K562 (cell line): ENCODE measurements at regions not wholly inside any gene's neighbourhood (a gene's known extent, or its start where the extent isn't known, plus 50 kb on each side); places are given as distances from the start of the nearest gene placed in this dataset.

Experiments used
- ATAC-seq: fragments of 200-7000 bp; cut with Tn5 transposase; 3 replicates; pipeline ENCODE4 v1.9.1; 2020; ENCODE audit warnings: moderate library complexity
- BruUV-seq: library from RNA; stranded (reverse); fragments of 400-500 nt; replicated peaks from 2 replicates; lab custom pipeline; 2021; lab: Mats Ljungman, UMichigan
- CTCF ChIA-PET: fragments of 300-600 bp; formaldehyde crosslinking; extraction: SDS; loops from one replicate; lab custom pipeline; 2021; ENCODE audit warnings: low intra/inter-chr PET ratio; lab: Yijun Ruan, JAX
- POLR2A ChIA-PET: fragments of 300-600, 350-650 bp; sonication (Branson Sonifier 250); formaldehyde crosslinking; extraction: SDS; loops from one replicate; lab custom pipeline; 2021; ENCODE audit warnings: antibody characterized with exemption, inconsistent platforms; lab: Yijun Ruan, JAX
- DNase-seq, 4 experiments: peaks; one replicate each; pipeline versions ENCODE4 v3.0.0 to v3.0.0-alpha.2; 2011 to 2018; ENCODE audit warnings: low spot score in 3 of 4, mixed read lengths in 3 of 4; ENCODE audit errors: extremely low read depth in 1 of 4
- FAIRE-seq: peaks from 2 replicates; lab custom pipeline; 2011; peaks lifted over from hg19 to GRCh38; lab: Jason Lieb, UNC
- H2AFZ ChIP-seq: 2 replicates; pipeline ENCODE4 v1.6.0; 2011; ENCODE audit warnings: low read depth, low read length, control low read depth, inconsistent platforms
- H3K27ac ChIP-seq: fragments of 200-600 bp; 3 replicates; pipeline ENCODE4 v1.8.0; 2011; ENCODE audit warnings: low read depth, mild to moderate bottlenecking, control low read depth, inconsistent platforms, low read length, moderate library complexity, mixed read lengths; ENCODE audit errors: extremely low read depth
- H3K27me3 ChIP-seq, 2 experiments: fragments of 300-600 bp in 1 of 2; 2 replicates in 1 of 2; 3 replicates in 1 of 2; pipeline versions ENCODE4 v1.6.0 to v1.8.0; 2011; ENCODE audit warnings: inconsistent platforms in 2 of 2, low read length in 2 of 2, mild to moderate bottlenecking in 1 of 2, mixed read lengths in 1 of 2, moderate library complexity in 1 of 2; ENCODE audit not compliant: control insufficient read depth in 2 of 2, insufficient read depth in 2 of 2
- H3K36me3 ChIP-seq: fragments of 300-600 bp; 3 replicates; pipeline ENCODE4 v1.8.0; 2011; ENCODE audit warnings: mild to moderate bottlenecking, low read length, inconsistent platforms; ENCODE audit not compliant: control insufficient read depth, insufficient read depth
- H3K4me1 ChIP-seq, 2 experiments: fragments of 200-600 bp in 1 of 2; replicated peaks in 1 of 2; 2 replicates in 1 of 2; 3 replicates in 1 of 2; pipeline versions ENCODE4 v1.5.1 to v1.8.0; 2011; ENCODE audit warnings: inconsistent platforms in 2 of 2, low read length in 2 of 2, mild to moderate bottlenecking in 1 of 2, mixed read lengths in 1 of 2, moderate library complexity in 1 of 2; ENCODE audit not compliant: control insufficient read depth in 2 of 2, insufficient read depth in 2 of 2
- H3K4me2 ChIP-seq: 2 replicates; pipeline ENCODE4 v1.6.1; 2011; ENCODE audit warnings: low read length, control low read depth, inconsistent platforms, mixed read lengths; ENCODE audit not compliant: insufficient read depth
- H3K4me3 ChIP-seq: fragments of 200-600 bp; sonication (generic), shearing (Covaris generic); 2 replicates; pipeline ENCODE4 v1.5.1; 2016; ENCODE audit warnings: control low read depth, inconsistent platforms
- H3K79me2 ChIP-seq: fragments of 200-600 bp; 3 replicates; pipeline ENCODE4 v1.8.0; 2011; ENCODE audit warnings: low read length, inconsistent platforms; ENCODE audit not compliant: control insufficient read depth, insufficient read depth
- H3K9ac ChIP-seq, 2 experiments: 2 replicates each; pipeline versions ENCODE4 v1.6.0 to v1.6.1; 2011; ENCODE audit warnings: low read depth in 2 of 2, low read length in 2 of 2, control low read depth in 1 of 2, inconsistent platforms in 1 of 2, mild to moderate bottlenecking in 1 of 2, mixed read lengths in 1 of 2; ENCODE audit not compliant: insufficient read depth in 1 of 2
- H3K9me1 ChIP-seq: one replicate; pipeline ENCODE4 v1.6.0; 2011; ENCODE audit warnings: inconsistent platforms, mild to moderate bottlenecking, low read length, moderate library complexity; ENCODE audit not compliant: control insufficient read depth, insufficient read depth
- H3K9me3 ChIP-seq: replicated peaks from 2 replicates; pipeline ENCODE4 v1.5.1; 2011; ENCODE audit warnings: low read depth, low read length, inconsistent platforms; ENCODE audit not compliant: control insufficient read depth, insufficient read depth
- H4K20me1 ChIP-seq: replicated peaks from 2 replicates; pipeline ENCODE4 v1.6.1; 2011; ENCODE audit warnings: low read length, inconsistent platforms, mixed read lengths; ENCODE audit not compliant: control insufficient read depth, insufficient read depth
- C11orf30 ChIP-seq: fragments of 450-650 bp; IDR thresholded peaks from 2 replicates; pipeline ENCODE4 v1.6.1; 2016; ENCODE audit warnings: low read depth, mild to moderate bottlenecking
- CBX3 ChIP-seq, 2 experiments: IDR thresholded peaks; 1 replicate in 1 of 2; 2 replicates in 1 of 2; pipeline ENCODE4 v1.6.1; 2012; ENCODE audit warnings: inconsistent platforms in 2 of 2, low read length in 2 of 2, borderline replicate concordance in 1 of 2, control low read depth in 1 of 2
- CEBPB ChIP-seq: fragments of 450-650 bp; IDR thresholded peaks from 2 replicates; pipeline ENCODE4 v1.6.1; 2016; ENCODE audit warnings: missing genetic modification characterization, missing compliant biosample characterization
- FUS ChIP-seq: fragments of 200-400 bp; formaldehyde crosslinking; optimal IDR thresholded peaks from 2 replicates; pipeline ENCODE3; 2017; ENCODE audit warnings: low read depth, low read length
- GATAD2A ChIP-seq: fragments of 450-650 bp; IDR thresholded peaks from 2 replicates; pipeline ENCODE4 v1.6.1; 2017
- HDAC1 ChIP-seq, 2 experiments: fragments of 450-650 bp; IDR thresholded peaks; 2 replicates each; pipeline ENCODE4 v1.6.1; 2016 to 2017; ENCODE audit warnings: inconsistent platforms in 1 of 2, mild to moderate bottlenecking in 1 of 2, moderate library complexity in 1 of 2
- MCM7 ChIP-seq, 2 experiments: fragments of 450-650 bp; IDR thresholded peaks; 2 replicates each; pipeline ENCODE4 v1.6.1; 2016 to 2018
- MEF2D ChIP-seq: conservative IDR thresholded peaks from 2 replicates; pipeline ENCODE4 v1.6.1; 2016; ENCODE audit warnings: low read depth, missing genetic modification characterization, missing compliant biosample characterization
- RFX5 ChIP-seq: IDR thresholded peaks from 2 replicates; pipeline ENCODE4 v1.6.1; 2011; ENCODE audit warnings: low read depth, mild to moderate bottlenecking, improper control_type of control experiment, low read length
- RFX7 ChIP-seq: fragments of 250-450 bp; sonication (Bioruptor Pico); IDR thresholded peaks from 2 replicates; pipeline ENCODE4 v1.5.1; 2021; ENCODE audit warnings: mild to moderate bottlenecking
- TBP ChIP-seq: optimal IDR thresholded peaks from 2 replicates; pipeline ENCODE3; 2011; ENCODE audit warnings: low read depth, low read length, improper control_type of control experiment
- ZNF408 ChIP-seq: fragments of 250-450 bp; sonication (Bioruptor Pico); IDR thresholded peaks from 2 replicates; pipeline ENCODE4 v1.4.0; 2020; ENCODE audit warnings: low read depth, mild to moderate bottlenecking, moderate library complexity
- WGBS: fragments of 100-300 bp; shearing (Covaris generic); methylation state at CpG from one replicate; pipeline ENCODE4 v1.1.6; 2016; ENCODE audit warnings: low coverage, mixed read lengths; ENCODE audit not compliant: insufficient coverage; ENCODE audit errors: missing lambda C conversion rate; 5-methylcytosine and 5-hydroxymethylcytosine counted together
- in situ Hi-C: fragments of 300-500 bp; cut with MboI; formaldehyde crosslinking; loops from 4 replicates; pipeline ENCODE4 v1.15.0; 2018; ENCODE audit warnings: inconsistent platforms, mixed read lengths
- intact Hi-C: fragments of 100-400 bp; cut with micrococcal nuclease; formaldehyde crosslinking; loops from 2 replicates; pipeline ENCODE4 v1.14.2; 2022
- TF ChIP-seq, protein P1 (sequence below), 3 experiments: fragments of 200-800 bp in 1 of 3; sonication (Bioruptor generic) in 1 of 3; sonication (generic) in 1 of 3; formaldehyde crosslinking in 1 of 3; IDR thresholded peaks; 2 replicates each; pipeline versions ENCODE4 v1.6.1 to v1.8.0; 2016 to 2022; ENCODE audit warnings: mild to moderate bottlenecking in 2 of 3, missing compliant biosample characterization in 2 of 3, missing genetic modification characterization in 2 of 3, missing genetic modification reagents in 1 of 3
- TF ChIP-seq, protein P2 (sequence below): fragments of 450-650 bp; formaldehyde crosslinking; IDR thresholded peaks from 2 replicates; pipeline ENCODE4 v1.4.0; 2020; ENCODE audit warnings: mild to moderate bottlenecking, moderate library complexity
- TF ChIP-seq, protein P3 (sequence below): fragments of 450-650 bp; formaldehyde crosslinking; IDR thresholded peaks from 2 replicates; pipeline ENCODE4 v1.4.0; 2020; ENCODE audit warnings: mild to moderate bottlenecking, moderate library complexity
- TF ChIP-seq, protein P4 (sequence below), 2 experiments: fragments of 250-450 bp in 1 of 2; fragments of 450-650 bp in 1 of 2; sonication (Bioruptor Pico) in 1 of 2; IDR thresholded peaks; 2 replicates each; pipeline versions ENCODE4 v1.6.1 to v1.8.0; 2016 to 2021; ENCODE audit warnings: mild to moderate bottlenecking in 2 of 2, moderate library complexity in 2 of 2, missing compliant biosample characterization in 1 of 2, missing genetic modification characterization in 1 of 2
- TF ChIP-seq, protein P5 (sequence below): fragments of 200-800 bp; sonication (Bioruptor generic); IDR thresholded peaks from 2 replicates; pipeline ENCODE4 v1.6.1; 2017; ENCODE audit warnings: missing genetic modification characterization, missing compliant biosample characterization

DNA sequence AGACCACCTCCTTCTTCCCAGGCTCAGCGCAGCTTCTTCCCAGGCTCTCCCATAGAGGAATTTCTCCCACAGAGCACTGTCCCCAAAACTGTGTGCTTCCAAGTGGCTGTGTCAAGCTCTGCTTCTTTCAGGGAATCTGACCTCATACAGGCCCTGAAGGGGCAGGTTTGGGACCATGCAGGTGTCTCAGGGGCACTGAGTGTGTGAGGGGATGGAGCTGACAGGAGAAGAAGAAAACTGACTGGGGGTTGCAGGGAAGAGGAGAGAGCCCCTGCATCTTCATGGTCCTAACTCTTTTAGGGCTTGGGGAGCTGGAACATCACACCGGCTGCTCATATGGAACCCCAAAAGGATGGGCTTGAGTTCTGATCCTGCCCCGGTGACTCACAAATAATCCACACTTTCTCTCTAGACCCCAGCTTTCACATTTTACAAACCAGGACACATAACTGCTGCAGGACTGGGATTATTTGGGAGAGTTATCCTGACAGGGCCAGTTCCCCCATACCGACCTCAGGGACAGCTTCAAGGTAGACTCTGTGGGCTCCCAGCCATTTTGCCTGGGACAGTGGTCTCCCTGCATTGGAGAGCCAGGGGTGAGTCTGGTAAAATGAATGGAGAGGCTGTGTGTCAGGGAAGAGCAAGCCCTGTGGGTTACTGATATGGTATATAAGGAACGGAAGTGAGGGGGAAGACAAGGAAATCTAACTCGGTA lies 316.1 kb downstream of the TLE3 start:
- ATAC-seq (no peak), DNase-seq (no peak), FAIRE-seq (no peak)
- Histone ChIP-seq H4K20me1 (no peaks in the 10 kb centered on the region), H3K79me2 (no peaks in the 10 kb centered on the region), H3K27ac (no peak overlapping the region), H3K4me3 (no peak overlapping the region), H3K4me1 (no peaks in the 10 kb centered on the region), H3K9ac (no peak overlapping the region), H2AFZ (no peak overlapping the region), H3K9me1 (no peaks in the 10 kb centered on the region), H3K27me3 (peaks cover 0 to 2% of the 10 kb centered on the region in 2 experiments; a peak in 2 of 5 replicates), H3K36me3 (no peaks in the 10 kb centered on the region), H3K4me2 (no peak overlapping the region), H3K9me3 (no peaks in the 10 kb centered on the region)
- intact Hi-C loops, result no loop called here
- 1% methylated on average over 6 of the region's 6 CpGs for WGBS
- ChIA-PET CTCF (no interaction called here), POLR2A (interaction anchor here (0.6 to 1.5 kb wide), 2 partner anchors 14 to 215 kb away, joined by 3 to 6 read pairs; no protein-coding TSS in a partner anchor)
- in situ Hi-C loops, result no loop called here
- BruUV-seq, result no TSS peak
- TF ChIP-seq TBP (no peak), CEBPB (tag) (no peak), RFX7 (CRISPR knock-in tag) (no peak), RFX5 (no peak), CBX3 (IDR thresholded peaks at IDR 0.05; ENCODE audit: borderline replicate concordance in 1 of 2, low read length in 2 of 2) (no peak), MCM7 (IDR thresholded peaks at IDR 0.05) (no peak), MEF2D (tag) (no peak), HDAC1 (IDR thresholded peaks at IDR 0.05) (no peak), GATAD2A (no peak), C11orf30 (no peak), FUS (no peak), ZNF408 (no peak)
- TF ChIP-seq, protein P1, sequence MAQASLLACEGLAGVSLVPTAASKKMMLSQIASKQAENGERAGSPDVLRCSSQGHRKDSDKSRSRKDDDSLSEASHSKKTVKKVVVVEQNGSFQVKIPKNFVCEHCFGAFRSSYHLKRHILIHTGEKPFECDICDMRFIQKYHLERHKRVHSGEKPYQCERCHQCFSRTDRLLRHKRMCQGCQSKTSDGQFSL (CRISPR knock-in tag; IDR thresholded peaks at IDR 0.05), result no peak
- TF ChIP-seq, protein P1 (tag; IDR thresholded peaks at IDR 0.05), result no peak
- TF ChIP-seq, protein P2, sequence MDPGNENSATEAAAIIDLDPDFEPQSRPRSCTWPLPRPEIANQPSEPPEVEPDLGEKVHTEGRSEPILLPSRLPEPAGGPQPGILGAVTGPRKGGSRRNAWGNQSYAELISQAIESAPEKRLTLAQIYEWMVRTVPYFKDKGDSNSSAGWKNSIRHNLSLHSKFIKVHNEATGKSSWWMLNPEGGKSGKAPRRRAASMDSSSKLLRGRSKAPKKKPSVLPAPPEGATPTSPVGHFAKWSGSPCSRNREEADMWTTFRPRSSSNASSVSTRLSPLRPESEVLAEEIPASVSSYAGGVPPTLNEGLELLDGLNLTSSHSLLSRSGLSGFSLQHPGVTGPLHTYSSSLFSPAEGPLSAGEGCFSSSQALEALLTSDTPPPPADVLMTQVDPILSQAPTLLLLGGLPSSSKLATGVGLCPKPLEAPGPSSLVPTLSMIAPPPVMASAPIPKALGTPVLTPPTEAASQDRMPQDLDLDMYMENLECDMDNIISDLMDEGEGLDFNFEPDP (CRISPR knock-in tag), result no peak
- TF ChIP-seq, protein P3, sequence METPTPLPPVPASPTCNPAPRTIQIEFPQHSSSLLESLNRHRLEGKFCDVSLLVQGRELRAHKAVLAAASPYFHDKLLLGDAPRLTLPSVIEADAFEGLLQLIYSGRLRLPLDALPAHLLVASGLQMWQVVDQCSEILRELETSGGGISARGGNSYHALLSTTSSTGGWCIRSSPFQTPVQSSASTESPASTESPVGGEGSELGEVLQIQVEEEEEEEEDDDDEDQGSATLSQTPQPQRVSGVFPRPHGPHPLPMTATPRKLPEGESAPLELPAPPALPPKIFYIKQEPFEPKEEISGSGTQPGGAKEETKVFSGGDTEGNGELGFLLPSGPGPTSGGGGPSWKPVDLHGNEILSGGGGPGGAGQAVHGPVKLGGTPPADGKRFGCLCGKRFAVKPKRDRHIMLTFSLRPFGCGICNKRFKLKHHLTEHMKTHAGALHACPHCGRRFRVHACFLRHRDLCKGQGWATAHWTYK (CRISPR knock-in tag), result no peak
- TF ChIP-seq, protein P4, sequence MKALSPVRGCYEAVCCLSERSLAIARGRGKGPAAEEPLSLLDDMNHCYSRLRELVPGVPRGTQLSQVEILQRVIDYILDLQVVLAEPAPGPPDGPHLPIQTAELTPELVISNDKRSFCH (CRISPR knock-in tag; IDR thresholded peaks at IDR 0.05), result no peak
- TF ChIP-seq, protein P4 (tag; IDR thresholded peaks at IDR 0.05), result no peak
- TF ChIP-seq, protein P5, sequence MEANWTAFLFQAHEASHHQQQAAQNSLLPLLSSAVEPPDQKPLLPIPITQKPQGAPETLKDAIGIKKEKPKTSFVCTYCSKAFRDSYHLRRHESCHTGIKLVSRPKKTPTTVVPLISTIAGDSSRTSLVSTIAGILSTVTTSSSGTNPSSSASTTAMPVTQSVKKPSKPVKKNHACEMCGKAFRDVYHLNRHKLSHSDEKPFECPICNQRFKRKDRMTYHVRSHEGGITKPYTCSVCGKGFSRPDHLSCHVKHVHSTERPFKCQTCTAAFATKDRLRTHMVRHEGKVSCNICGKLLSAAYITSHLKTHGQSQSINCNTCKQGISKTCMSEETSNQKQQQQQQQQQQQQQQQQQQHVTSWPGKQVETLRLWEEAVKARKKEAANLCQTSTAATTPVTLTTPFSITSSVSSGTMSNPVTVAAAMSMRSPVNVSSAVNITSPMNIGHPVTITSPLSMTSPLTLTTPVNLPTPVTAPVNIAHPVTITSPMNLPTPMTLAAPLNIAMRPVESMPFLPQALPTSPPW (CRISPR knock-in tag), result no peak
